ENCODE measurements at regions not wholly inside any gene's neighbourhood (a gene's known extent, or its start where the extent isn't known, plus 50 kb on each side); places are given as distances from the start of the nearest gene placed in this dataset.

- TF ChIP-seq CTCF (IDR thresholded peaks at IDR 0.05) (no peak), POLR2A (IDR thresholded peaks at IDR 0.05) (no peak)
These were observed 91.4 kb downstream of the SUDS3 start for GRCh38 chr12:118467641-118468305.

Measured in thyroid gland (tissue), 4 donors.